ENCODE measurements at regions not wholly inside any gene's neighbourhood (a gene's known extent, or its start where the extent isn't known, plus 50 kb on each side); places are given as distances from the start of the nearest gene placed in this dataset.
"Not testable (repeated sequence)": the region's sequence is repeated elsewhere in the genome, so short reads cannot be mapped to it uniquely, and the experiment has no call there.

- no peak for TF ChIP-seq CTCF (IDR thresholded peaks at IDR 0.05; ENCODE audit: extremely low read depth, missing control alignments)
- DNase-seq (ENCODE audit: low spot score) = no peak
These were observed 83.4 kb upstream of the TERB2 start for GRCh38 chr15:44873103-44873502.

- no peak for DNase-seq (ENCODE audit: low spot score)
- TF ChIP-seq CTCF (IDR thresholded peaks at IDR 0.05; ENCODE audit: extremely low read depth, missing control alignments) = no peak
These were observed 77.4 kb upstream of the TERB2 start for GRCh38 chr15:44879066-44879465.

- TF ChIP-seq CTCF (IDR thresholded peaks at IDR 0.05; ENCODE audit: extremely low read depth, missing control alignments) = no peak
- peak; percentile 54 for DNase-seq (ENCODE audit: low spot score)
These were observed 74.0 kb upstream of the TERB2 start for GRCh38 chr15:44882499-44882968.

- TF ChIP-seq CTCF (IDR thresholded peaks at IDR 0.05; ENCODE audit: extremely low read depth, missing control alignments) = no peak
- peak; percentile 23 for DNase-seq (ENCODE audit: low spot score)
These were observed 73.1 kb upstream of the TERB2 start for GRCh38 chr15:44883199-44883877.

- DNase-seq (ENCODE audit: low spot score) = not testable (repeated sequence)
These were observed 57.4 kb upstream of the TERB2 start for GRCh38 chr15:44898890-44899651.

- DNase-seq (ENCODE audit: low spot score) = not testable (repeated sequence)
These were observed 56.7 kb upstream of the TERB2 start for GRCh38 chr15:44899775-44900174.

GRCh38 chr15:44900796-44901195 is 55.7 kb upstream of the TERB2 start:
- DNase-seq (ENCODE audit: low spot score) = not testable (repeated sequence)

GRCh38 chr15:44903281-44903680 is 53.2 kb upstream of the TERB2 start:
- not testable (repeated sequence) for DNase-seq (ENCODE audit: low spot score)

GRCh38 chr15:44904651-44905340 is 51.7 kb upstream of the TERB2 start:
- DNase-seq (ENCODE audit: low spot score) = not testable (repeated sequence)
